ENCODE measurements at regions not wholly inside any gene's neighbourhood (a gene's known extent, or its start where the extent isn't known, plus 50 kb on each side); places are given as distances from the start of the nearest gene placed in this dataset.

DNA sequence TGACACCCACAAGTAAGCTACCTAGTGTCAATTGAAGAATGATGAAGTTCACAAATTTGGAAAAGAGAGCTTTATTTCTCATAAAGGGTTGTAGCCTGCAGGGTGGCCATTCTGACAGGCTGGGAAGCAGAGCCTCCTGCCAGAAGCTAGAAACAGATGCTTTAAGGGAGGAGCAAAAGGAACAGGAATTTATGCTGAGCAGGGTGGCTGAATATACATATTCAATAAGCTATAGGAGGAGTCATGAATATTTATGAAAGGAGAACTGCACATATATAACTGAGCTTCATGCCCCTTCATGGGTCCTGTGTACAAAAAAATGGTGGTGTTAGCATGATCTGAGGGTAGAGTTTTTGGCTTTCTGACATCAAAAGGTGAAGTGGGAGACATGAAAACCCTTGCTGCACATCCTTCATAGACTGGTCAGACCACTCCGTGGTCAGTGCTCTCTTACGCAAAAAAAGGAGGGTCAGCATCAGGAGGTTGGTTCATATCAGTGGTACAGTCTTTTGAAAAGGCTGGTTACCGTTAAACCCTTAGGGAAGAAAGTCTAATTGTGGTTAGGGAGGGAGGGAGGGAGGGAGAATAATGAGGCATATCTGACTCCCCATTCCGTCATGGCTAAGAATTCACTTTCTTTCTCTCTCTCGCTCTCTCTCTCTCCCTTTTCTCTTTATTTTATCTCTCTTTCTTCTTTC lies 121.4 kb downstream of the LUZP4 start:
- no peaks in the 10 kb centered on the region for H3K9me3 ChIP-seq

DNA sequence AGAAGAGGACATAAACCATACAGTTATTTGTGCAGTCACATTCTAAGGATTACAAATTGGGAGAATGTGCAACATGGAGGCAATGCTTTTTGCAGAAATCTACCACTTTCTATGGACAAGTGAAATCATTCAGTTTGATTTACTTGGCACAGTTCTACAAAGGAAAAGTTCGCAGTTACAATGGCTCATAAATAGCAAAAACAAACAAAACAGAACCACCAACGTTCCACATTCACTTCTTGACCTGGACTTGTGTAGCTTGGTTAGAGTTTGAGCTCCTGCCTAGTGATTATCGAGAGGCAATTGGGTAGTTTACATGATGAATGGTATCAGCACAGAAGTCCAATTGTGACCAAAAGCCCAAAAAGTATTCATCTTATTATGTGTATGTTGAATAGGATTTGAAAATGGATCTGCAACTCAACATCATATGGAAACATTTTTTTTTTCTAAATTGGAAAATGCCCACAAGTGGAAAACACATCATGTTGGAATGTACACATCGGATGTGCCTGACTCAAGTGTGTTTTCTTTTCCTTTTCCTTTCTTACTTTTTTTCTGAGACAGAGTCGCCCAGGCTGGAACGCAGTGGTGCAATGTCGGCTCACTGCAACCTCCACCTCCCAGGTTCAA lies 123.8 kb downstream of the LUZP4 start:
- peaks cover 0 to 3% of the 10 kb centered on the region in 2 donors for H3K27me3 ChIP-seq
- intact Hi-C loops (cut with DNase I; ENCODE audit: low total_unique reads), result no loop called here
- no peaks in the 10 kb centered on the region for H3K9me3 ChIP-seq
- no peak for DNase-seq
- H3K27ac ChIP-seq, result no peak overlapping the region
- TF ChIP-seq POLR2A (IDR thresholded peaks at IDR 0.05), result no peak
- TF ChIP-seq, protein P1, sequence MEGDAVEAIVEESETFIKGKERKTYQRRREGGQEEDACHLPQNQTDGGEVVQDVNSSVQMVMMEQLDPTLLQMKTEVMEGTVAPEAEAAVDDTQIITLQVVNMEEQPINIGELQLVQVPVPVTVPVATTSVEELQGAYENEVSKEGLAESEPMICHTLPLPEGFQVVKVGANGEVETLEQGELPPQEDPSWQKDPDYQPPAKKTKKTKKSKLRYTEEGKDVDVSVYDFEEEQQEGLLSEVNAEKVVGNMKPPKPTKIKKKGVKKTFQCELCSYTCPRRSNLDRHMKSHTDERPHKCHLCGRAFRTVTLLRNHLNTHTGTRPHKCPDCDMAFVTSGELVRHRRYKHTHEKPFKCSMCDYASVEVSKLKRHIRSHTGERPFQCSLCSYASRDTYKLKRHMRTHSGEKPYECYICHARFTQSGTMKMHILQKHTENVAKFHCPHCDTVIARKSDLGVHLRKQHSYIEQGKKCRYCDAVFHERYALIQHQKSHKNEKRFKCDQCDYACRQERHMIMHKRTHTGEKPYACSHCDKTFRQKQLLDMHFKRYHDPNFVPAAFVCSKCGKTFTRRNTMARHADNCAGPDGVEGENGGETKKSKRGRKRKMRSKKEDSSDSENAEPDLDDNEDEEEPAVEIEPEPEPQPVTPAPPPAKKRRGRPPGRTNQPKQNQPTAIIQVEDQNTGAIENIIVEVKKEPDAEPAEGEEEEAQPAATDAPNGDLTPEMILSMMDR (IDR thresholded peaks at IDR 0.05), result no peak
- H3K36me3 ChIP-seq, result no peaks in the 10 kb centered on the region
- H3K4me3 ChIP-seq, result no peak overlapping the region
- no peaks in the 10 kb centered on the region for H3K4me1 ChIP-seq

More for the DNA sequence above, 121.4 kb downstream of the LUZP4 start:
- Histone ChIP-seq H3K27me3 (peaks cover 0 to 3% of the 10 kb centered on the region in 2 donors), H3K36me3 (no peaks in the 10 kb centered on the region), H3K27ac (no peak overlapping the region), H3K4me3 (no peak overlapping the region), H3K4me1 (no peaks in the 10 kb centered on the region)
- intact Hi-C loops (cut with DNase I; ENCODE audit: low total_unique reads), result no loop called here
- DNase-seq, result no peak
- no peak for TF ChIP-seq POLR2A (IDR thresholded peaks at IDR 0.05)
- TF ChIP-seq, protein P1 (IDR thresholded peaks at IDR 0.05), result no peak

DNA sequence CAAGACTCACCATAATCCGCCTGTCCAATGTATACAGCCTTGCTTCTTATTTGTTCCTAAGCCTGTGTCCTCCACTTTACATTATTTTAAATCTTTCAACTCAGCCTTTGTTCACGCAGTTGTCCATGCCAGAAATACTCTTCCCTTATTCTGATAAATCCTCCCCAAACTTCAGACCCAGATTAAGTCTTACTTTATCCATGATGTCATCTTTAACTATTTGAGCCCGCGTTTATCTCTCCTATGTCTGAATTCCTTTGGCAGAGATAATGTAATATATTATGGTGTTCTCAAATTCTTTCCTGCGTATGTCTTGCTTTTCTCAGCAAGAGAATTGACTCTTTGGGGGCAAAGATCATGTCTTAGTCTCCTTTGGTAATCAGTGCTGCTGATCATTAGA lies 129.6 kb downstream of the LUZP4 start:
- no peak overlapping the region for H3K4me3 ChIP-seq
- no peak for TF ChIP-seq POLR2A (IDR thresholded peaks at IDR 0.05)
- TF ChIP-seq, protein P1 (IDR thresholded peaks at IDR 0.05), result no peak
- H3K9me3 ChIP-seq, result no peaks in the 10 kb centered on the region
- H3K36me3 ChIP-seq, result no peaks in the 10 kb centered on the region
- intact Hi-C loops (cut with DNase I; ENCODE audit: low total_unique reads), result no loop called here
- H3K27ac ChIP-seq, result no peak overlapping the region
- no peaks in the 10 kb centered on the region for H3K4me1 ChIP-seq
- DNase-seq, result no peak
- H3K27me3 ChIP-seq, result peaks cover 0 to 3% of the 10 kb centered on the region in 2 donors

DNA sequence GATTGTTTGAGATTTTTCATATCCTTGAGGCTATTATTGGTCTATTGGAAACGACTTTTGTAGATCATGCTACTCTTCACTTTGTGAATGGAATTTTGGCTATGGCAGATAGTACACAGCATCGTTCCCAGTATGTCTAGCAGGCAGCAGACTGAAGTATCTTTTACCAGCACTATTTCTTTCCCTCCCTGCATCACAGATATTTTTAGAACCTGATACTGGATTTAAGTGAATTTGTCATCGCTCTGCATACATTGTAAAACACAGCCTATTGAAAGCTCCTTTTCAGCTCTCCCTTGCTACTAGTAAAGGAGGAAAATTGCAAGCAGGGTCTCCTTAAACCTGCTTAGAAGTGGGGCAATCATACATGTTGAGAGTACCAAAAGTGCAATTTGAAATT lies 133.6 kb downstream of the LUZP4 start:
- no peak for DNase-seq
- Histone ChIP-seq H3K4me3 (no peak overlapping the region), H3K4me1 (no peaks in the 10 kb centered on the region), H3K27ac (no peak overlapping the region), H3K36me3 (no peaks in the 10 kb centered on the region), H3K27me3 (no peaks in the 10 kb centered on the region), H3K9me3 (no peaks in the 10 kb centered on the region)
- intact Hi-C loops (cut with DNase I; ENCODE audit: low total_unique reads), result no loop called here
- TF ChIP-seq POLR2A (IDR thresholded peaks at IDR 0.05), result no peak
- TF ChIP-seq, protein P1 (IDR thresholded peaks at IDR 0.05), result no peak

DNA sequence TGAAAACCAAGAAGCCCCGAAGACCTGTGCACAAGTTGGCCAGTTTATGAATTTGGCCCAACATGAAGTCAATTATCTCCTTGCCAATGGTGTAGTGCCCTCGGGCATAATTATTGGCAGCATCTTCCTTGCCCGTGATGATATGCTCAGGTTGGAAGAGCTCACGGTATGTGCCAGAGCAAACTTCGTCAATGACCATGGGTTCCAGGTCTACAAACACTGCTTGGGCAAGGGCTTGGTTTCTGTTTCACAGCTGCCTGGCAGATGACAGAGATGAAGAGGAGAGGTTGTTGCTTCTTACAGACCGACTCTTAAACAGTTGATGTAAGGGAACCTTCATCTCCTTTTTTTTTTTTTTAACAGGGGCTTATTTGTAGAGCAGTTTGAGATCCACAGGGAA lies 135.6 kb upstream of the PLS3 start:
- Histone ChIP-seq H3K4me3 (no peak overlapping the region), H3K4me1 (no peaks in the 10 kb centered on the region), H3K27ac (no peak overlapping the region), H3K36me3 (no peaks in the 10 kb centered on the region), H3K27me3 (no peaks in the 10 kb centered on the region), H3K9me3 (no peaks in the 10 kb centered on the region)
- no peak for DNase-seq
- intact Hi-C loops (cut with DNase I; ENCODE audit: low total_unique reads), result no loop called here
- no peak for TF ChIP-seq POLR2A (IDR thresholded peaks at IDR 0.05)
- TF ChIP-seq, protein P1 (IDR thresholded peaks at IDR 0.05), result no peak

All from uterus (tissue), 3 donors.